ENCODE measurements at regions not wholly inside any gene's neighbourhood (a gene's known extent, or its start where the extent isn't known, plus 50 kb on each side); places are given as distances from the start of the nearest gene placed in this dataset.
A peak's percentile ranks its signal among the peaks of the same experiment; 100 is the strongest.
"Not testable (repeated sequence)": the region's sequence is repeated elsewhere in the genome, so short reads cannot be mapped to it uniquely, and the experiment has no call there.

DNA sequence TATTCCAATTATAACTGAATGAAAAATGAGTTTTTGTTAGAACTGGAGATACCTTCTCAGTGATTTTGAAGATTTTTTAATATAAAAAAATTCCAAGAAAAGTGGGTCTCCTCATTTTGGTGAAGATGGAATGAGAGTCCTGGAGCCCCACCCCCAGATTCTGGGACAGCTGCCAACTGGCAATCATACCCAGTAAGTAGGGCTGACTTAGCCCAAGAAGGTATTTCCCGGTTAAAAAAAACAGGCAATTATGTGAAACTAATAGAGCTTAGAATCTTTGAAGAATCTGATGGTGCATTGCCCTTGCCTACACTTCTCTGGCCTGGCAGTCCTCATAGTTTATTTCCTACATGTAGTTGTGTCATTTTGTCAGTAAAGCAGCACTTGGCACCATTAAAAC, 52.8 kb upstream of the VWDE start:
- DNase-seq (ENCODE audit: low spot score) = peak; percentile 17

DNA sequence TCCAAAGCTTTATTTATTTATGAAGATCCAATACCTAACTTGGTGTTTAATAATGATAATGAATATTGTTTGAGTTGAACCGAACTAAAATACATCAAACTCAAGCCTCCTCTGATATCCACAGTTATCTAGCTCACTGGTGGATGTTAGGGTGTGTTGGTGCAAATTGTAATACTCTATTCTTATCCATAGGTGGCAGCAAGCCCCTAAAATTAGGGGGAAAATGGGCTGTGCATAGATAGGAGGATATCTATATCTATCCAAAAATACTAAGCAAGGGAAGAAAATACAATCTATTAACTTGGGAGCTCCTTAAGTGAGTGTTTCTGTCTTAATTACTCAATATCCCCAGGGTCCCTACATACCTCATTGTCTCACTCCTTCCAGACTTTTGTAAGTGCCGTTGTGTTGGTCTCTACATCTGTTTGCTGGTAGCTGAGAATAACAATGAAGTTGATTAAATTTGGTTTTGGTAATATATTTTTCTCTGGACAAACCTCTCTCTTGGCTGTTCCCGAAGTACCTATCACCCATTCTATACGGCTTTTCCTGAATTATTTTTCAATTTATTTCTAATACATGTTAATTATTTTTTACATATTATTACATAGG, 55.0 kb upstream of the VWDE start:
- DNase-seq (ENCODE audit: low spot score) = peak; percentile 56

DNA sequence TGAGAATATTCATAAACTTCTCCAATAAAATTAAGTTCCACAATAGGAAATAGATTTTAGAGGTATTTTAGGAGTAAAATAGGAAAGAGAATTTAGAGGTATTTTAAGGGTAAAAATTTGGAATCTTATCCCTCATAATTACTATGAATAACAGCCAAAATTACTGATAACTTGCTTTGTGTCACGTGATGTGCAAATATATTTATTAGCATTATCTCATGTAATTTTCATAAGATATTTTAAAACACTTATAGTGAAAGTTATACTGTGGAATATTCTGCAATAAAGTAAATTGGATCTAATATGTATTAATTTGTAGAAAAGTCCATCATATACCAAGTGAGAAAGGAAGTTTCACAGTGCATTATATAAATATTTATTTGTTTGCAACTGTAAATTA, 64.2 kb upstream of the VWDE start:
- no peak for DNase-seq (ENCODE audit: low spot score)

DNA sequence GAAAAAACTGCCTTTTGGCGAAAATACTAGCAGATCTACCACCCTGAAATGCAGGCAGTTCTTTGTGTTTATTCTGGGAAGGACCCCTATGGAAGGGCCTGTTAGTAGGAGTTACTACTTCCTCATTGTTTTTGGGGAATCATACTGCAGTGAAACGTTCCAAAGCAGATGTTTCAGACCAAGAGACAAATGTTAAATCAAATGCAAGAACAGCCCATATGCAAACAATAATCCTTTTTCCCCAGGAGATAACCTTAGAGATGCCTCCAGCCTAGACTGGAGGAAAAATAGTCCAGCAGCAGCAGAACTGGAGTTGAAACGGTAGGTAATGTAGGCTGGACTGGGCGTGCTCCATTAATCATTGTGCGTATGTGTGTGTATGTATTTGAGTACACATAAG, 65.9 kb upstream of the VWDE start:
- no peak for DNase-seq (ENCODE audit: low spot score)

DNA sequence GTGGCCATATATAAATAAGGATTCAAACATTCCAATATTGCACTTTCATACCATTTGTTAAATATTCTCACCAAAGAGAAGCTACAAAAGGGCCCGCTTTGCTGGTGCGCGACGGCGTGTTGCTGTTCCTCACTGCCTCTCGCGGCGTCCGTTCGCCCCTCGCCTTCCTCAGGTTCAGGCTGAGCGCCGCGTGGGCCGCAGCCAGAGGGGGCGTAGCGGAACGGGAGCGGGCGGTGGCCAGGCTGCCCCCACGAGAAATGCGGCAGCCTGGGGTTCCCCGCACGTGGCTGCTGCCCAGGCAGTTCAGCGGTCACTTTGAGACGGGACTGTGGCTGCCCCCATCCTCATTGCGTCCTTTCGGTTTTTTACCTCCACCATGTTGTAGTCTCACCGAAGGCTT, 67.3 kb upstream of the VWDE start:
- DNase-seq (ENCODE audit: low spot score) = no peak

DNA sequence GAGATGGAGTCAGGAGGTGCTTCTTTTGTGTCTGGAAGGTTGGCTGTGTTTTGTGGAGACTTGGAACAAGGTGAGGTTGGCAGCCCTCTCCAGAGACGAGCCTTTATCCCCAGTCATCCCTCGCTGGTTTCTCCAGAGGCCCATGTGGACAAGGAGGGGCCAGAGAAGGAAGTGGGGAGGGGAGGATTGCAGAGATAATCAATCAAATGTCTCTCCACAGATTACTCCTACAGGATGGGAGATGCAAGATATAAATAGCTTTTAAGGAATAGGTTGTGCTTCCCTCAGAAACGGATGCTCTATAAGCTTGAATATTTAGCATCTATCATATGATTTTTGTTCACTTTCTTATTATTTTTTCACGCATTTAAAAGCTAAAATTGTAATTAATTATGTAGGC, 70.4 kb upstream of the VWDE start:
- DNase-seq (ENCODE audit: low spot score) = no peak

DNA sequence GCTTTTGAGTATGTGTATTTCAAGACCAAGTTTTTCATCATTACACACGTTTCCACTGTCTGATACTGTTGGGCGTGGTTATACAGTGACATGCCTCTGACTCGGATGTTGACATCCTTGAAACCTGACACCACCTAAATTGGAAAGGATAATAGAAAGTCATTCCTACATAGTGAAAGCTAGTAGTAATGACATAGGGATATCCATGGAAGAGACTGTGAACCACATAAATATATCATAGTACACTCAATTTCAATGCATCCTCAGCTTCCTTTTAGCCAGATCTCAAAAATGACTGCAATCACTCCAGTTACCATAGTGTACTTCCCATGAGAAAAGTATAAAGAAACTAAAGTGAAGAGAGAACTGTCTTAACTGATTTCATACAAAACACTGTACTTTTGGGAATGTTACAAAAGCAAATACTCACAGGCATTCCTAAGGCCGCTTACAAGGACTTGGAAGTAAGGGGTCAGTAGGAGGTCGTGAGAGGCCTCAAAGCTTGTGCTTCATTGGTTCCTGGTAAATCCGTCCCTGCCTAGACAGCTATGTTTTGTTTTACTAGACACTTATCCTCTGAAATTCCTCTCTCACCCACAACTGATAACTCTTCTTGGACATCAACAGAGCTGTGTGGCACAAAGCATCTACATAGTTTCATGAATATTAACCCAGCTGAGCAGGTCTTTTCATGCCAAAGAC, 71.8 kb upstream of the VWDE start:
- no peak for DNase-seq (ENCODE audit: low spot score)

DNA sequence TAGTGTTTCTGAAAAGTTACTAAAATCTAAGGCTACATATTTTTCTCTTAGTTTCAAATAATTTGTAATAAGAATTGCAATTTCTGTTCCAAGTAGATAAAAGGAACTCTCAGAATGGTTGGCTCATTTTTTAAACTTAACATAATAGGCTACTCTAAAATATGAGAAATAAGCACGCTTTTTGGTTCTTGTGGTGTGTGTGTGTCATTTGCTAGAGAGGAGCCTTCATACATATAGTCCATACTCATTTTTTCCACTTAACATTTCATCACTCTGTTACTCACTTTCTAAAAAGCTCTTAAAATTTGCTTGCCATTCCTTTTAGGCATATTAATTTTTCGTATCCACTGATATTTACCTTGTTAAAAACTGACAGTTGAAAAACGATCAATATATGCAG, 74.0 kb upstream of the VWDE start:
- DNase-seq (ENCODE audit: low spot score) = no peak

DNA sequence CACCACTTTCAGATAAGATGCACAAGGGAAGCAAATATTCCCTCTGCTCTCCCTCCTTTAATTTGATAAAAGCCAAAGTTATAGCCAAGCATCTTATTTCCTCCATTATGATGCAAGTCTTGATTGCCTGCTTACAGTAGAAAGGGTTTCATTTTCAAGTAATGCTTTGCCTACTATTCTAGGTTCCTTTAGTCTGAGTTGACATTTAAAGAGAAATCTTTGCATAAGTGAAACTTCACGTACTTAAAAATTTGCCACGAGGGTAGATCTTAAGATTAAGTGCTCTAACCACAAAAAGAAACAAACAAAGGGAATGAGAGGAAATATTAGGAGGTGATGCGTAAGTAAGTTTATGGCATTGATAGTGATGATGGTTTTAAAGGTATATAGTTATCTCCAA, 78.1 kb upstream of the VWDE start:
- DNase-seq (ENCODE audit: low spot score) = no peak

DNA sequence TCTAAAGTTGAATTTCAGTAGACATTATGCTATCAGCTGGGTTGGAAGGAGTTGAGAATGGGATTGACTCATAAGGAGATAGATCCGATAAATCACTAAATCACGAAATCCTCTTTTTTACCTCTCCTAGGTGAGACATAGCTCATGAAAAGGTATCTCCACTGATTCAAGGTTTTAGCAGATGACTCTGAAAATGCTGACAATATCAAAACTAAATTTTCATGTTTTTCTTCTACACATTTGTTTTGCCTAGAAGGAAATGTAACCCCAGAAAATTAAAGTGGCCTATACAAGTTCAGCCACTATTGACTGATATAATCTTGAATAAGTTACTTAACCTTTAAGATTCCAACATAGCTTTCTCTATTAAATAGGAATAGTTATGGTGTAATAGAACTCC, 82.2 kb upstream of the VWDE start:
- no peak for DNase-seq (ENCODE audit: low spot score)

DNA sequence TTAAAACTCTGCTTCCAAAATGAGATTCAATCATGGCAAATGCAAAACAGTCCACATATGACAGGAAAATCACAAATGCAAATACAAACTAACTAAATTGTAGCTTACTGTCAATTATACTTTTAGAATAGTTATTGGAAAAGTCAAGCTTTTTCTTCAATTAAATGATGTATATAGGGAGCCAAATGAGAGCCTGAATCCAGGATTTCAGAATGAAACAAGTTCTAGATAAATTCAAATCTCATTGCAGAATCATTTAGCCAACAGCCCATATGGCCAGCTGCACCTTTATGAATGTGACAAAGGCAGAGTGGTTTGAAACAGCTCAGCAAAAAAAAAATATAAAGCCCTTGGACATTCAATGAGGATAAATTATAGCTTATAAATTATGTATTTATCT, 82.2 kb upstream of the SCIN start:
- no peak for DNase-seq (ENCODE audit: low spot score)

DNA sequence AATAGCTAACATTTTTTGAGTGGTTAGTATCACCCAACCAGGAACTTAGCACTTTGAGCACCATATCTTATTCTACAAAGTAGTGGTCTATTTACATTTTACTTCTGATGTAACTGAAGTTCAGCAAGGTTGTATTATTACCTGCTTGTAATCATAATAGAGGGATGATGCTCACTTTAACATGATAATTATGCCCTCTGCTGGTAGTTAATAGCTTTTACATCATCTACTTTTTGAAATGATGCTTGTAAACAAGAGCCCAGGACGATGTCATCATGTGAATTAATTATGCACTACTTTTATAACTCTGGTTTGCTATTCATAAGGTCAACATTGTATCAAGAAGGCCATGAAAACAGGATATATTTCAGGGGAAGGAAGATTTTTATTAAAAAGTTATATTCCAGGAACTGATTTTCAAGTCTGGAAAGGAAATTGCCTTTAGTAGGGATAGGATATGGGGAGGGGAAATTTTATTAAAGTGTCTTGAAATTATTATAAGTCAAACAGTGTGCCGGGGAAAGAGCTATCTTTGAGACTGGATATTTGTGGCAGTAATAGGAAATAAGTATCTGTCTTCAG, 80.3 kb upstream of the SCIN start:
- DNase-seq (ENCODE audit: low spot score) = no peak

DNA sequence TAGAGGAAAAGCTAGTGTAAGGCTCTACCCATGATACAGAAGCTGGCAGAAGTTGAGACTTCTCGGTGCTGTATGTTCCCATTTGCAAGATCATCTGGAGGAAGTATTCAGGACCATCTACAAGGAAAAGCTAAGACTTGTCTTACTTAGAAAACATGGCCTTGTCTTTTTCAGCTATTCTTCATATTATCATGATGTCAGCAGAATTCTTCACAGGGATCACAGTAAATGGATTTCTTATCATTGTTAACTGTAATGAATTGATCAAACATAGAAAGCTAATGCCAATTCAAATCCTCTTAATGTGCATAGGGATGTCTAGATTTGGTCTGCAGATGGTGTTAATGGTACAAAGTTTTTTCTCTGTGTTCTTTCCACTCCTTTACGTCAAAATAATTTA, 79.6 kb upstream of the SCIN start:
- DNase-seq (ENCODE audit: low spot score) = no peak

DNA sequence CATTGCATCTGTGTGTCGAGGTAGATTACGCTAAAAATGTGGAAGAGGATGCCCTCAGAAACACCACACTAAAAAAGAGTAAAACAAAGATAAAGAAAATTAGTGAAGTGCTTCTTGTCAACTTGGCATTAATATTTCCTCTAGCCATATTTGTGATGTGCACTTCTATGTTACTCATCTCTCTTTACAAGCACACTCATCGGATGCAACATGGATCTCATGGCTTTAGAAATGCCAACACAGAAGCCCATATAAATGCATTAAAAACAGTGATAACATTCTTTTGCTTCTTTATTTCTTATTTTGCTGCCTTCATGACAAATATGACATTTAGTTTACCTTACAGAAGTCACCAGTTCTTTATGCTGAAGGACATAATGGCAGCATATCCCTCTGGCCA, 79.0 kb upstream of the SCIN start:
- DNase-seq (ENCODE audit: low spot score) = no peak

DNA sequence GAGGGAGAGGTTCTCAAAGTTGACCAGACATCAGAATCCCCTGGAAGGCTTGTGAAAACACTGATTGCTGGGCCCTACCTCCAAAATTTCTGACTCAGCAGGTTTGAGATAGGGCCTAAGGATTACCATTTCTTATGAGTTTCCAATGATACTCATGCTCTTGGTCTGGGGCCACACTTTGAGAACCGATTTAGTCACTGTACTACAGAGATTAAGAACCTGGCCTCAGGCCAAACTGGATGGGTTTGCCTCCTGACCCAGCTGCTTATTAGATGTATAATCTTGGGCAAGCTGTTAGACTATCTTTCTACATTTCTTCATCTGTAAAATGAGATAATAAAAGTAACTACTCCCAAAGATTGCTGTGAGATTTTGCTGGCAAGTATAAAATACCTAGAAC, 77.1 kb upstream of the SCIN start:
- no peak for DNase-seq (ENCODE audit: low spot score)

DNA sequence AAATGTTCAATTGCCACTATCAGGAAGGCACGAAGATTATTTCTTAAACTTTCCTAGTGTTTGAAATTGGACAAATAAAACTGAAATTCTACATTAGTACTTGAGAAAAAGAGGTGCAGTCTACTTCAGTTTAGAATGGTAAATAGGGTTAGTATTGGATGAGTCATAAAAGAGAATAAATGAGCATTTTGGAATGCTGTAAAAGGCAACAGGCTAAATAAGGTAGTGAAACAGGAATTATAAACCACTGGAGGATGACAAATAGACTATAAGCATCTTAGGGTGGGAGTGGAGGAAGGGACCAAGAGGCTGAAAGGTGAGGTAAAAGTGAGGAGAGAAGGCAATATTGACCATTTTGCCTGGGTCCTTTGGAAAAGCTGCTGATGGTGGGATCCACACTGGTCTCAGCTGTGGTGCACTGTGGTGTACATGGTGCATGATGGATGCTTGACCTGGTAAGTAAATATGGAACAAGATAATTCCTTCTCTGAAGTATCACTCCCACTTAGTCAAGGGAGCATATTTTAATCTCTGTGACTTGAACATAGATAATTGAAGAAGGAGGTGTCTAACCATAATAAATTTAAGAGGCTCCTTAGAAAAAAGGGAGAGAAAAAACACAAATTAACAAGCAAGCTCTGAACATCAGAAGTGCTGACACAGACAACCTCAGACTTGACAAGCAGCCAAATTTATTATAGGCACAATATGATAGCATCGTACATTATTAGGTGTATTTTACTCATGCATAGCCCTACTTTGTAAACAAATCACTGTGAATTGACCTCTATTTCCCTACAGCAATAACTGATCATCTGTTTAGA, 76.4 kb upstream of the SCIN start:
- no peak for DNase-seq (ENCODE audit: low spot score)

DNA sequence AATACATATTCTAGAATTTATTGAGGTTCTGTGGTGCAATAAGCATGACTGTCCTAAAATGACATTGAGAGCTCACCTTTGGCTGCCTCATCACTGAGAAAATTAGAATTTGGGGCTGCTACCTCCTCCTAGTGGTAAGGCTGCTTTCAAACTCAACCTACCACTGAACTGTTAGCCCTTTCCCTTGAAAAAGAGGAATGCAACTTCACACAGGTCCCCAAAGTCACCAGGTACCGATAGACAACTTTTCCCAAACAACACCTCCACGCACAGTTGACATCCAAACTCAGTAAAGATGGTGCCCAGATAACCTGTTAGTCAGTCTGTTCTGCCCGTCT, 75.9 kb upstream of the SCIN start:
- DNase-seq (ENCODE audit: low spot score) = peak; percentile 37

DNA sequence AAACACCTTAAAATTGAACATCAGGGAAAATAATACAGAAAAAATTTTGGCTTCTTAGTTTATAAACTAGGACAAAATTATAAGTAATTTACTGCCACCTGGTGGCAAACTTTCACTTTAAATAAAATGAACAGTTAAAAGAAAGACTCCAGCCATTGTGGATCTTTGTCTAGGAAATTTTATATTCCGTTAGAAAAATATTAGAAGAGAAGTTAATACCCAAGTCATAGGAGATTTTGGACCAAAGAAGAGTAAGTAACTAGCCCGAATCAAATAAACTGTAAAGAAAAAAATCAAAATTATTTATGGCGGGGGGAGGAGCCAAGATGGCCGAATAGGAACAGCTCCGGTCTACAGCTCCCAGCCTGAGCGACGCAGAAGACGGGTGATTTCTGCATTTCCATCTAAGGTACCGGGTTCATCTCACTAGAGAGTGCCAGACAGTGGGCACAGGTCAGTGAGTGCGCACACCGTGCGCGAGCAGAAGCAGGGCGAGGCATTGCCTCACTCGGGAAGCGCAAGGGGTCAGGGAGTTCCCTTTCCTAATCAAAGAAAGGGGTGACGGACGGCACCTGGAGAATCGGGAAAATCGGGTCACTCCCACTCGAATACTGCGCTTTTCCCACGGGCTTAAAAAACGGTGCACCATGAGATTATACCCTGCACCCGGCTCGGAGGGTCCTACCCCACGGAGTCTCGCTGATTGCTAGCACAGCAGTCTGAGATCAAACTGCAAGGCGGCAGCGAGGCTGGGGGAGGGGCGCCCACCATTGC, 73.4 kb upstream of the SCIN start:
- not testable (repeated sequence) for DNase-seq (ENCODE audit: low spot score)

DNA sequence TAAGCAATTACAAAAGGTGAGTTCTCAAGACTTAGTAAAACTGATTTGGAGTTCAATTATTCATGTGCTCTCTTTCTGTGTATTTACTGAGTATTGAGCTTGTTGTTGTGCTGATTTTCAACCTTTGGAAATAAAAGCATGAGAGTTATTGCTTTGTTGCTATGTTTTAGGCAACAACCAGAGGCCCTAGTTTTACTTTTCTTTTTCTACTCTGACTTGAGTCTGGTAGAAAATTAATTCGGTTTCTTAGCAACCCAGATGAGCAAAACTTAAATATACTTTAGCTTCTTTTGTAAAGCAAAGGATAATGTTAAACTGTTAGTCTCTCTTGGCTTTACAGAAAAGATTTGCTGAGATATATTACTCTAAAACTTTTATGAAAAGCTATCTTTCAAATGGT, 66.4 kb upstream of the SCIN start:
- DNase-seq (ENCODE audit: low spot score) = no peak

DNA sequence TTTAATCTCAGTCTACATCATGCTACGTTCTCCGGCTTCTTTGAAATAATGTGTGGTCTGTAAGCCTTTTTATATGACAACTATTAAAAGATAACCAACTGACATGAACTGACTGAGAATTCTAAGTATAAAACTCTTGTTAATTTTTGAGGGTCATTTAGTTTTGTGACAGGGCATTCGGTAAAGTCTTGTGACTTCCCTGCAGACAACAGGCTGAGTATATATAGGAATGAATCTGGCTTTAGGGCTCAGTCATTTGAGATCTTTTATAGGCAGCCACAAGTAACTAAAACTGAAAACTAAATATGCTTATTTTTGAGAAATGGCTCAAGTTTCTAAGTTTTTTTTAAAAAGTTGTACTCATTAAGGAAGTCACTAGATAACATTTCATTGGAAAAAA, 62.5 kb upstream of the SCIN start:
- no peak for DNase-seq (ENCODE audit: low spot score)

DNA sequence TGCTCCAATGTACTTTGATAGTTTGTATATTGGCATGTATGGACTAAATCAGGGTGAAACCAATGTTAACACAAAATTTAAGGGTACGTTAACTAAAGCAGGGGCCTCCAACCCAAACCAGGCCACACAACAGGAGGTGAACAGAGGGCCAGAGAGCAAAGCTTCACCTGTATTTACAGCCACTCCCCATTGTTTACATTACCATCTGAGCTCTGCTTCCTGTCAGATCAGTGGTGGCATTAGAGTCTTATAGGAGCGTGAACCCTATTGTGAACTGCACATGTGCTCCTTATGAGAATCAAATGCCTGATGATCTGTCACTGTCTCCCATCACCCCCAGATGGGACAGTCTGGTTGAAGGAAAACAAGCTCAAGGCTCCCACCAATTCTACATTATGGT, 62.0 kb upstream of the SCIN start:
- no peak for DNase-seq (ENCODE audit: low spot score)

DNA sequence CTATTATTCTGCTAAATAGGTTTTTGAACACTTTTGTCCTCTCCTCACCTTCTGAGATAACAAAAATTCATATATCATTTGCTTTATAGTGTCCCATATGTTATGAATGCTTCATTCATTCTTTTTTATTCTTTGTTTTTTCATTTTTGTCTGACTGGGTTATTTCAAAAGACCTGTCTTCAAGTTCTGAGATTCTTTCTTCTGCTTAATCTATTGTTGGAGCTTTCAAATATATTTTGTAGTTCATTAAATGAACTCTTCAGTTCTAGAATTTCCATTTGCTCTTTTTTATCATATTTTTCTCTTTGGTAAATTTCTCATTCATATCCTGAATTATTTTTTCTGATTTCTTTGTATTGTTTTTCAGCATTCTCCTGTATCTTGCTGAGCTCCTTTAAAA, 53.1 kb upstream of the SCIN start:
- DNase-seq (ENCODE audit: low spot score) = no peak

Measured in iPS-NIHi11 (cell line).